Stomach (tissue), 8 donors: ENCODE measurements at regions not wholly inside any gene's neighbourhood (a gene's known extent, or its start where the extent isn't known, plus 50 kb on each side); places are given as distances from the start of the nearest gene placed in this dataset.

Experiments
- DNase-seq, 2 donors: peaks; one replicate each; pipeline versions ENCODE4 v3.0.0 to v3.0.0-alpha.2; 2013 to 2019
- H3K27ac ChIP-seq, 5 donors: fragments of 200-600 bp in 4 of 5; sonication (generic) in 4 of 5; one replicate each; pipeline ENCODE4 v1.5.1; 2013 to 2019; ENCODE audit warnings: mild to moderate bottlenecking in 1 of 5, moderate library complexity in 1 of 5
- H3K27me3 ChIP-seq, 3 donors: fragments of 200-600 bp; sonication (generic); one replicate each; pipeline ENCODE4 v1.5.1; 2017 to 2019; ENCODE audit warnings: mixed run types in 1 of 3
- H3K36me3 ChIP-seq, 4 donors: fragments of 200-600 bp; sonication (generic); 1 replicate in 3 of 4; 2 replicates in 1 of 4; pipeline ENCODE4 v1.5.1; 2016 to 2019
- H3K4me1 ChIP-seq, 4 donors: fragments of 200-600 bp; sonication (generic); one replicate each; pipeline ENCODE4 v1.5.1; 2016 to 2019
- H3K4me3 ChIP-seq, 4 donors: fragments of 200-600 bp; sonication (generic) in 3 of 4; one replicate each; pipeline ENCODE4 v1.5.1; 2016 to 2019; ENCODE audit warnings: mild to moderate bottlenecking in 1 of 4
- H3K9me3 ChIP-seq, 4 donors: fragments of 200-600 bp; sonication (generic); one replicate each; pipeline ENCODE4 v1.5.1; 2016 to 2019
- EP300 ChIP-seq: sonication (generic); formaldehyde crosslinking; IDR thresholded peaks from one replicate; pipeline ENCODE4 v1.6.1; 2017; ENCODE audit warnings: antibody characterized with exemption
- POLR2A ChIP-seq, 4 donors: fragments of 450-650 bp; IDR thresholded peaks; one replicate each; pipeline ENCODE4 v1.6.1; 2016; ENCODE audit warnings: antibody characterized with exemption in 4 of 4, control low read depth in 2 of 4, mild to moderate bottlenecking in 1 of 4, moderate library complexity in 1 of 4
- POLR2AphosphoS5 ChIP-seq, 3 donors: sonication (generic); formaldehyde crosslinking; IDR thresholded peaks; one replicate each; pipeline ENCODE4 v1.6.1; 2016; ENCODE audit warnings: antibody characterized with exemption in 3 of 3
- WGBS, 5 donors: extraction: QIAGEN DNeasy Blood & Tissue Kit in 3 of 5; methylation state at CpG; one replicate each; pipeline versions ENCODE4 v1.1.5 to v1.1.7; 2013 to 2018; 5-methylcytosine and 5-hydroxymethylcytosine counted together
- intact Hi-C: fragments of 100-400 bp; cut with DNase I; formaldehyde crosslinking; loops from one replicate; pipeline ENCODE4 v1.15.1; 2023; ENCODE audit warnings: low total_unique reads
- TF ChIP-seq, protein P1 (sequence below), 7 experiments: fragments of 450-650 bp in 4 of 7; fragments of 200-600 bp in 3 of 7; sonication (generic) in 3 of 7; IDR thresholded peaks; one replicate each; pipeline ENCODE4 v1.5.1; 2016 to 2019; ENCODE audit warnings: antibody characterized with exemption in 7 of 7, control low read depth in 2 of 7, mild to moderate bottlenecking in 1 of 7
- donor health status: healthy with polysubstance abuse.
- donor health status: Bipolar disorder and iron deficiency.
- donor health status: healthy.

DNA sequence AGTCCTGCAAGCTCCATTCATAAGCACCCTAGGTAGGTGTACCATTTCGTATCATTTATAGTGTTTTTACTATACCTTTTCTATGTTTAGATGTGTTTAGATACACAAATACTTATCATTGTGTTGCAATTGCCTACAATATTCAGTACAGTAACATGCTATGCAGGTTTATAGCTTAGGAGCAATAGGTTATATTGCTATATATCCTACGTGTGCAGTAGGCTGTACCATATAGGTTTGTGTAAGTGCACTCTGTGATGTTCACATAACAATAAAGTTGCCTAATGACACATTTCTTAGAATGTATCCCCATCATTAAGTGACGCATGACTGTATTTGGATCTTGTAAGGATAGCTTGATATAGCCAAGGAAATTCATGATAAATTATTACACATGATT lies 88.6 kb upstream of the CDH20 start:
- H3K36me3 ChIP-seq: no peaks in the 10 kb centered on the region
- no peaks in the 10 kb centered on the region for H3K4me1 ChIP-seq
- intact Hi-C loops: no loop called here
- no peaks in the 10 kb centered on the region for H3K9me3 ChIP-seq
- H3K27ac ChIP-seq: no peak overlapping the region
- 85 to 93% (median 87%) methylated on average over 3 of the region's 3 CpGs for WGBS, 5 donors
- no peak overlapping the region for H3K4me3 ChIP-seq
- no peaks in the 10 kb centered on the region for H3K27me3 ChIP-seq
- DNase-seq: no peak
- TF ChIP-seq EP300: no peak
- TF ChIP-seq, protein P1, sequence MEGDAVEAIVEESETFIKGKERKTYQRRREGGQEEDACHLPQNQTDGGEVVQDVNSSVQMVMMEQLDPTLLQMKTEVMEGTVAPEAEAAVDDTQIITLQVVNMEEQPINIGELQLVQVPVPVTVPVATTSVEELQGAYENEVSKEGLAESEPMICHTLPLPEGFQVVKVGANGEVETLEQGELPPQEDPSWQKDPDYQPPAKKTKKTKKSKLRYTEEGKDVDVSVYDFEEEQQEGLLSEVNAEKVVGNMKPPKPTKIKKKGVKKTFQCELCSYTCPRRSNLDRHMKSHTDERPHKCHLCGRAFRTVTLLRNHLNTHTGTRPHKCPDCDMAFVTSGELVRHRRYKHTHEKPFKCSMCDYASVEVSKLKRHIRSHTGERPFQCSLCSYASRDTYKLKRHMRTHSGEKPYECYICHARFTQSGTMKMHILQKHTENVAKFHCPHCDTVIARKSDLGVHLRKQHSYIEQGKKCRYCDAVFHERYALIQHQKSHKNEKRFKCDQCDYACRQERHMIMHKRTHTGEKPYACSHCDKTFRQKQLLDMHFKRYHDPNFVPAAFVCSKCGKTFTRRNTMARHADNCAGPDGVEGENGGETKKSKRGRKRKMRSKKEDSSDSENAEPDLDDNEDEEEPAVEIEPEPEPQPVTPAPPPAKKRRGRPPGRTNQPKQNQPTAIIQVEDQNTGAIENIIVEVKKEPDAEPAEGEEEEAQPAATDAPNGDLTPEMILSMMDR (IDR thresholded peaks at IDR 0.05): no peak
- no peak for TF ChIP-seq POLR2A (IDR thresholded peaks at IDR 0.05)
- no peak for TF ChIP-seq POLR2AphosphoS5 (IDR thresholded peaks at IDR 0.05)

DNA sequence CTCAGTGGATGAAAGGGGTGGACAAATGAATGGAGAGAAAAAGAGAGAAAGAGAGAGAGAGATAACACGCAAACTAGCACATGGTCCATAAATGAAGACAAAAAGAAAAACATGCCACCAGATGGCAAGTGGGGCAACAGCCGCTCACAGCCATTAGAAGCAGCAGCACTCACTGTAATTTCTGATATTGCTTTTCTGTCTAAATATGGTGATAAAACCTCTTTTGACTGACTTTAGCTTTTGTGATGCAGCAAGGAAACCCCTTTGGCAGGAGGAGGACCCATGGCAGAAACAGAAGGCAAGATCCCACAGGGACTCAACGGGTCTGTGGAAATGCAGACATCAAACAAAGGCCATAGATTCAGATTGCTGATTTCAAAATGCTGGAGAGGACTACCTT lies 88.0 kb upstream of the CDH20 start:
- H3K36me3 ChIP-seq: no peaks in the 10 kb centered on the region
- H3K4me3 ChIP-seq: no peak overlapping the region
- intact Hi-C loops: no loop called here
- WGBS, 5 donors: 69 to 91% (median 83%) methylated on average over 3 of the region's 3 CpGs
- no peaks in the 10 kb centered on the region for H3K27me3 ChIP-seq
- H3K4me1 ChIP-seq: no peaks in the 10 kb centered on the region
- no peaks in the 10 kb centered on the region for H3K9me3 ChIP-seq
- TF ChIP-seq, protein P1 (IDR thresholded peaks at IDR 0.05): no peak
- TF ChIP-seq POLR2A (IDR thresholded peaks at IDR 0.05): no peak
- TF ChIP-seq POLR2AphosphoS5 (IDR thresholded peaks at IDR 0.05): no peak
- TF ChIP-seq EP300: no peak
- H3K27ac ChIP-seq: no peak overlapping the region
- DNase-seq: no peak

DNA sequence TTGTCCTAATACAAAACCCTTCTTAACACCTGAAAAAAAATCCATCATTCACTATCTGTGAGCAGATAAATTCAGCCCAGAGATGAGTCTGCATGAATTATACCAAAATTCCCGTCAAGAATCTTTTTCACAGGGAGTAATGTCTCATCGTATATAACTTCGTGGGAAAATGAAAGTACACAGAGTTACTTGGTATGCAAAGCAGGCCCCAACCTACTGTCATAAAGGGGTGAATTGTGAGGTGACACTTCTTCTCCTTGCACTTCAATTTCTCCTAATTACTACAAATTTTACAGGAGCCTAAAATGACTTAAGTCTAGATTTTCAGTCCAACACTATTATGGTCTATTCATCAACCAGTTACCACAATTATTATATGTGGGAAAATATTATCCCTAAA lies 84.6 kb upstream of the CDH20 start:
- H3K4me1 ChIP-seq: no peaks in the 10 kb centered on the region
- TF ChIP-seq POLR2AphosphoS5 (IDR thresholded peaks at IDR 0.05) (no peak), POLR2A (IDR thresholded peaks at IDR 0.05) (no peak), EP300 (no peak)
- TF ChIP-seq, protein P1 (IDR thresholded peaks at IDR 0.05): no peak
- H3K27me3 ChIP-seq: no peaks in the 10 kb centered on the region
- no peaks in the 10 kb centered on the region for H3K9me3 ChIP-seq
- intact Hi-C loops: no loop called here
- no peak for DNase-seq
- no peaks in the 10 kb centered on the region for H3K36me3 ChIP-seq
- 60 to 78% (median 66%) methylated on average over 3 of the region's 3 CpGs for WGBS, 5 donors
- no peak overlapping the region for H3K27ac ChIP-seq
- no peak overlapping the region for H3K4me3 ChIP-seq

DNA sequence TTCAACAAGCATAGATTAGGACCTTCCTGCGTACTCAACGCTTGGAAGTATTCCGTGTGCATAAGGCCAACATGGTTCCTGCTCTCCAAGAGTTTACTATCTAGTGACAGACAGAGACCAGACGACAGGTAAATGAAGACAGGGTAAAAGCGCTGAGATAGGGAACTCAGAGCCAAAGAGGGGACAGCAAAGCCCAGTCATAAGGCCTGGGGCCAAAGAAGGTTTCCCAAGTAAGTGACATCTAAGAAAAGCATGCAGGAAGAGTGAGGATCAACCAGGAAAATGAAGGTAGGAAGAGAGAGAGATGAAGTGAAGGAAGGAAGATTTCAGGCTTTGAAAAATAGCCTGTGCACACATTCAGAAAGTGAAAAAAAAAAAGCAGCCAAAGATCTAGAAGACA lies 76.9 kb upstream of the CDH20 start:
- H3K4me1 ChIP-seq: no peaks in the 10 kb centered on the region
- H3K9me3 ChIP-seq: no peaks in the 10 kb centered on the region
- H3K27me3 ChIP-seq: no peaks in the 10 kb centered on the region
- DNase-seq: no peak
- TF ChIP-seq, protein P1 (IDR thresholded peaks at IDR 0.05): no peak
- no peak for TF ChIP-seq POLR2A (IDR thresholded peaks at IDR 0.05)
- TF ChIP-seq EP300: no peak
- no peak for TF ChIP-seq POLR2AphosphoS5 (IDR thresholded peaks at IDR 0.05)
- no peak overlapping the region for H3K27ac ChIP-seq
- intact Hi-C loops: no loop called here
- no peaks in the 10 kb centered on the region for H3K36me3 ChIP-seq
- 86 to 89% (median 87%) methylated on average over 5 of the region's 5 CpGs for WGBS, 5 donors
- H3K4me3 ChIP-seq: no peak overlapping the region
